GM21367 (cell line): ENCODE measurements at regions not wholly inside any gene's neighbourhood (a gene's known extent, or its start where the extent isn't known, plus 50 kb on each side); places are given as distances from the start of the nearest gene placed in this dataset.
A peak's percentile ranks its signal among the peaks of the same experiment; 100 is the strongest.
"Not testable (repeated sequence)": the region's sequence is repeated elsewhere in the genome, so short reads cannot be mapped to it uniquely, and the experiment has no call there.

ENCODE experiments used
- ATAC-seq: cut with Tn5 transposase; IDR thresholded peaks from one replicate; pipeline ENCODE4 v1.9.1; 2021; ENCODE audit not compliant: unreplicated experiment

DNA sequence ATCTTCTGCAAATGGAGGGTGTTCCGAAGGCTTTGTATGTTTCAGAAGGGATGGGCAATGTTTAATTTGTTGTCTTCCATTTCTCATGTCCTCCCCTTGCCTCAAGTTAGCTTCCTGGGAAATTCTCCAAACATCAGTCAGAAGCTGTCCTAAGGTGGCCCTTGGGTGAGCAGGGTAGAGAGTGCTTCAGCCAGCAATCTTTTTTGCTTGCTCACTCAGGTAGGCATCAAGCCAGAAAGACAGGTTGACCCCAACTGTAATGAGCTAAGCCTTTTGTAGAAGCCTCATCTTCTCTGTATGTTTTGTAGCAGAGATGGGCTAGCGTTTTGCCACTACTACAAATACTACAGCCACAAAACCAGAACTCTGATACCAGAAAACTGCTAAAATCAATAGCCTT lies 321.5 kb upstream of the FAM78B start:
- ATAC-seq, result no peak

DNA sequence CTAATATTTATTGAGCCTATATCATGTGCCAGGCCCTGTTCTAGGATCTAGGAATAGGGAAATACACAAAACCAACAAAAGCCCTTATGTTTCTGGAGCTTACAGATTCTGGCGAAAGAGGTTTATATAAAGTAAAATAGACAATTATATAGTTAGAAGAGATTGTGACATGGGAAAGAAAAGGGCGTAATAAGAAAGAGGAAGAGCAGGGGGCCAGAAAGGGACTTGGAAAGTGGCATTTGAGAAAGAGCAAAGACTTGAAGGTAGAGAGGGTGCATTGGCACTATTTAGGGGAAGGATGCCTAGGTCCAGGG lies 322.5 kb upstream of the FAM78B start:
- ATAC-seq, result no peak

DNA sequence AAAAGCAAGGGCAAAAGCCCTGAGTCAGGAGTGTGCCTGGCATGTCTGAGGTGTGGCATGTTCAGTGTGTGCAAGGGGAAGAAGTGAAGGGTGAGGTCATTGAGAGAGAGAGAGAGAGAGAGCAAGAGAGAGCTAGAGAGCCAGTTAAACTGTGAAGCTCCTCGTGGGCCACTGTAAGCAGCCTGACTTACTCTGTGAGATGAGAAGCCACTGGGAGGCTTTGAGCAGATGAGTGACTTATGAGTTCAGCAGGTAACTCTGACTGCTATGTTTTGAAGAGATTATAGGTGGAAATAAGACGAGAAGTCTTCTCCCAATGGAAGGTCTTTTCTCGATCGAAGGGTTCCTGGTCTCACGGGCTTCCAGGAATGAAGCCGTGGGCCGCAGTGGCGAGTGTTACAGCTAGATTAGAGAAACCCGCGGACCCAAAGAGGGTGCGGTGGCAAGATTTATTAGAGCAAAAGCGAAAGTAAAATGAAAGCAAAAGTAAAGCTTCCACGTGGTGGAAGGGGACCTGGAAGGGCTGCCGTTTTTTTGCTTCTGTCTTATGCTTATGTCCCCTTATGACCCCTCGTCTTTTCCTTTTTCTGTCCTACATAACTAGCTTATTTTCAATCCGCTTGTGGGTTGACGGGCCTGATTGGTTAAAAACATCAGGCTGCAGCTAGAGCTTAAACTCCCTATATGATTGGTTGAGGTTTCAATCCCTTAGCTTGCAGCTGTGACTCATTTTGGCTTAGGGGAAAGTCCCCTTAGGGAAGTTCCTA lies 323.1 kb upstream of the FAM78B start:
- ATAC-seq, result peak; percentile 79

DNA sequence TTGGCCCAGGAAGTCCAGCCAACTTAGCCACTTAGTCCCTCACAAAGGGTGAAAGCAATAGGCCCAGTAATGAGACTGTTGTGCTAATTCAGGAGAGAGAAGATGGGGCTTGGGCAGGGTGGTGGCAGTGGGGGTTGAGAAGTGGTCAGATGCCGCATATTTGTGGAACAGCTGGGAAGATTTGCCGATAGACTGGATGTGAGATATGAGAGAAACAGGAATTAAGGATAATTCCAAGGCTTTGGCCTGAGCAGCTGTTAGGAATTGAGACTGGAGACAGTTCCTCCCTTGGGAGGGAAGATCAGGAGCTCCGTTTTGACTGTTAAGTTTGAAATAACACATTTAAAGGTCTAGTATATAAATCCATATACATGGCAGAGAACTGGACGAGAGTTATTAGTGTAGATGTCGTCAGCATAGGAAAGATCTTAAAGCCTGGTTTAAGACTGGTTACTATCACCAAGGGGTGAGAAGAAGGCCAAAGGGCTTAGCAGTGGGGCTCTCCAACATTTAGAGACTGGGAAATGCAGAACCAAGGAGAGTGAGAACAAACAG lies 323.7 kb upstream of the FAM78B start:
- no peak for ATAC-seq

DNA sequence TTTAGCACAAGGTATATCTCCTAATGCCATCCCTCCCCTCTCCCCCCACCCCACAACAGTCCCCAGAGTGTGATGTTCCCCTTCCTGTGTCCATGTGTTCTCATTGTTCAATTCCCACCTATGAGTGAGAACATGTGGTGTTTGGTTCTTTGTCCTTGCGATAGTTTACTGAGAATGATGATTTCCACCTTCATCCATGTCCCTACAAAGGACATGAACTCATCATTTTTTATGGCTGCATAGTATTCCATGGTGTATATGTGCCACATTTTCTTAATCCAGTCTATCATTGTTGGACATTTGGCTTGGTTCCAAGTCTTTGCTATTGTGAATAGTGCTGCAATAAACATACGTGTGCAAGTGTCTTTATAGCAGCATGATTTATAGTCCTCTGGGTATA lies 327.0 kb upstream of the FAM78B start:
- not testable (repeated sequence) for ATAC-seq

DNA sequence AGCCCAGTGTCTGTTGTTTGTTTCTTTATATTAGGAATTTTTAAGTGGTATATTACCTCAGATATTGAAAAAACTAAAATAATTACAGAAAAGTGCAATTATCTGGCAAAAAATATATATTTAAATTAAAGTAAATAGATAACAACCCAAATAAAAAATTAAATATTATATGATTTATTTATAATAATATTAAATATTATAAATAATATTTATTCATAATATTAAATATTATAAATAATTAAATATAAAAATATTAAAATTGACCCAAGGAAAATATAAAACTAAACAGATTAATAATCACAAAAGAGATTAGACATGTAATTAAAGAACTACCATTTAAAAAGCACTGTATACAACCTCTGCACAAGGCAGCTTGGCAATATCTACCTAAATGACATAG lies 331.9 kb upstream of the POGK start:
- no peak for ATAC-seq

DNA sequence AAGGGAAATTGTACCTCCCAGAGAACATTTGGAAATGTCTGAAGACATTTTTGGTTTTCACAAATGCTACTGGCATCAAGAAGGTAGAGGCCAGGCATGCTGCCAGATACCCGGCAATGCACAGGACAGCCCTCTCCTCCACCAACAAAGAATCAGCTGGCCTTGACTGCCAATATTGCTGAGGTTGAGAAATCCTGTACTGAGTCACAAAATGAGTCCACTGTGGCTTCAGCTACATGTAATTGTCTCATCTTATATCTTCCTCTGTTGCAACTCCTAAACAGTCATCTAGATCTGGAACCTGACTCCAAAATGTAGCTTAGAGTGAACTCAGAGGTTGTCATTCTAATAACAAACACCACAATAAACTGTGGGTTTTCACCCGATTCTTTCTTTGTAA lies 327.5 kb upstream of the POGK start:
- ATAC-seq, result no peak

DNA sequence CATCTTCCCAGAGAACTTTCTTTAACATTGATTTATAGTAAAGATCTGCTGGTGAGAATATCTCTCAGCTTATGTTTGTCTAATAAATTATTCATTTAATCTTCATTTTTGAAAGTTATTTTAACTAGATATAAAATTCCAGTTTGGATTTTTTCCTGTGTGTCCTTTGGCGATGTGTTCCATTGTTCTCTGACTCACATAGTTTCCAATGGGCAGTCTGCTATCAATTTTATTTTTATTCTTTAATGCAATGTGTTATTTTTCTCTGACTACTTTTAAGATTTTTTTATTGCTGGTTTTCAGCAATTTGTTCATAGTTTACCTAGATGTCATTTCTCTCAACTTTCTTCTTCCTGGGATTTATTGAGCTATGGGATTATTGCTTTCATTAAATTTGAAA lies 325.2 kb upstream of the POGK start:
- ATAC-seq, result no peak

DNA sequence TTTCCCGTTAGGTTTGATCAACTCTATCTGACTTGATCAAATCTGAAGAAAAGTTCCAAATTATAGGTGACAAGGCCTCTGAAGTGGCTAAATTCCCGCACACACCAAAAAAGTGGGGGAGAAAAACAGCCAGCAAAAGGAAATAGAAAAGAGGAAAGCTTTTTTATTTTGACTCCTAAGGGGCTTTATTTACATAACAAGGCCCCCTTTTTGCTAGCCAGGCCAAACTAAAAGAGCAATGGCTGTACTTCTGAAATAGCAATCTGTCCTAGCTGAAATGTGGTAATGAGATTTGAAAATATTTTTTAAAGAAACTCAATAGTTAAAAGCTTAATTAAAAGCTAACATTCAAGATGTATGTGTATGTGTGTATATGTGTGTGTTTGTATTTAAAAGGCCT lies 311.5 kb upstream of the POGK start:
- ATAC-seq, result no peak

DNA sequence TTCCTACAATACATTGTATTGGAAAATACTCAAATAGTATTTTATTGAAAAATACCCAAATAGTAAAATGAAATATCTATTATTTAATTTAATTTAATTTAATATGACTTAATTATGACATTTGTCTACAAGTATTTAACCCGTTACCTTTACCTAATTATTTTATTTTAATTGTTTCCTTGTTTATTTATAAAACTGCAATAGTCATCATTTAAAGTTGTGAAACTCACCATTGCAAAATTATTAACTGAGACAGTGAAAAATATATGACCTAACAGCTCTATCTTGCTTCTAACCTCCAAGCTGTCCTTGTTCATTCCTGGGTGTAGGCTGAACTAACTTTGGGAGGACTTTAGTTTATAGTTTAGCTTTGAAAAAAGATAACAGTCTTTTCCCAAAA lies 300.6 kb upstream of the POGK start:
- no peak for ATAC-seq

DNA sequence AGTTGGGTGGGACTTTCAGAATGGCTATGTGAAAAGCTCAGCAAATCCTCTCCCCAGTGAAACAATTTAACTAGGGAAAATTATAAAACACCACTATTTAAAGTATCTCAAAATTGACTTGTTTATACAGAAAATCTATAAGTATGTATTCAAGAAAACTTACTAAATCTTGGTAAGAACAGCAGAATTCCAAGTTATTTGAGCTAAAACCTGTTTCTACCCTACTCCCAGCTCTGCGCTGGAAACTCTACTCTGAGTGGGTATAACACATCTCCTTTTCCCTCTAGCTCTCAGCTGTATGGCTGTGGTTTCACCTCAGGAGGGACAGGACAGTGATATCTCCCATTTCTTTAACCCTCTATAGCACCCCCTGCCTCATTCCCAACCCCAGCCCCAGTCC lies 295.2 kb upstream of the POGK start:
- no peak for ATAC-seq

DNA sequence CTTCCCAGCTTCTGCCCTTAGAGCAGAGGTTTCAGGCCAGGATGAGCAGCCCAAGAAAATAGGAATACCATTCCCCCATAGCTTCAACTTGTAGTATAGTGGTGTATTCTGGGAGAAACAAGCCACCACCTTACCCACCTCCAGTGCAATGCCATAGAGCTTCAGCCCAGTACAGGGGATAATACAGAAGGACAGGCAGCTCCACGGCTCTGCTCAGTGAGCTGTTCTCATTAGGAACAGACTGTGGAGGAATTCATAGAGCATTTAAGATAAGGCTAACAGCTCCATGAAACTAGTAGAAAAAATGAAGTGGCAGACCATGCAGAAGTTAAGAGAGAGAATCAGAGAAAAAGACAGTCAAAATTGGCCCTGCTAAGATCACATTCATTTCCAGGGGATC lies 294.7 kb upstream of the POGK start:
- no peak for ATAC-seq

DNA sequence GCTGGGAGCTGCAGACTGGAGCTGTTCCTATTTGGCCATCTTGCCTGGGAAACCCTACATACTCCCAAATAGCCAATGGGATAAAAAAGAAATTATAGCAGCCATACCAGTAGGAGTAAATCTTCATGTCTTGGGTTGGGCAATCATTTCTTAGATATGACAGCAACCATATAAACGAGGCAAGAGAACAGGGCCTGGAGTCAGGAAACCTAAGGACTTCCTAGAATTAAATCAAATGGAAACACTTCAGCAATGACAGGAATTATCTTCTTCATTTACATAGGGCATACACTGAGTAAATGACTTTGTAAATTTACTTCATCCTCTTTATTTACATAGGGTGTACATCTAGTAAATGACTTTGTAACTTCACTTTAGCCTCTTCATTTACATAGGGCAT lies 286.6 kb upstream of the POGK start:
- no peak for ATAC-seq

DNA sequence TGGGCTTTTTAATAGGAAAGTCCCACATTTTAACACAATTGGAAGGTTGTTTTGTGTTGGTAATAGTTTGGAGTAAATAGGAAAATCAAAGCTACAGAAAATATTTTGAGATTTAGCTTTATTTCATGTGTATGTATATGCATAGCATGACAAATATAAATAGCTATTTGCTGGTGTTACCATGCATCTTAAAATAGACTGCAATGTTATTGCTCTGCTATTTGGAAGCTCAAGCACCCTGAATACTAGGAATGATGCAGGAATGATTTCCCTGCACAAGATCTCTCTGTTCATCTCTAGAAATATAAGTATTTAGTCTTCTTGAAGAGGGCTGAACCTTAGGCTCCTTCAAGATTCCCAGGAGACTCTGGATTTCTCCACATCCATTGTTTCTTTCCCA lies 268.3 kb upstream of the POGK start:
- no peak for ATAC-seq

DNA sequence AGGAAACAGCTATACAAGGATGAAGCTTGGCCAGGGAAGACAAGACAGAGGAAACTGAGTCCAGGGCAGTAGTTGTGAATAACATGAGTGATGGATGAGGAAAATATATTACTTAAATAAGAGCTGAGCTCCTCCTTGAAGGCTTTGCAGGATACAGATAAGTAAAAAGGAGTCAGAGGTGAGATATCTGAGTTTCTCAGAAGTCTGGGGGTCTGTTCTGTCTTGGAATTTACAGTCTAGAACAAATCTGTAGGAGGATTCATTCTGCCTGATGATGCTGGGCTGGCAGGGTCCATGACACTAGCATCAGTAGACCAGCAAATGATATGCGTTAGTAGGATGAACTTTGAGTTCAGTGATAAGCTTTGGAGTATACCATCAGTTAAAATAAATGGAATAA lies 266.1 kb upstream of the POGK start:
- no peak for ATAC-seq

DNA sequence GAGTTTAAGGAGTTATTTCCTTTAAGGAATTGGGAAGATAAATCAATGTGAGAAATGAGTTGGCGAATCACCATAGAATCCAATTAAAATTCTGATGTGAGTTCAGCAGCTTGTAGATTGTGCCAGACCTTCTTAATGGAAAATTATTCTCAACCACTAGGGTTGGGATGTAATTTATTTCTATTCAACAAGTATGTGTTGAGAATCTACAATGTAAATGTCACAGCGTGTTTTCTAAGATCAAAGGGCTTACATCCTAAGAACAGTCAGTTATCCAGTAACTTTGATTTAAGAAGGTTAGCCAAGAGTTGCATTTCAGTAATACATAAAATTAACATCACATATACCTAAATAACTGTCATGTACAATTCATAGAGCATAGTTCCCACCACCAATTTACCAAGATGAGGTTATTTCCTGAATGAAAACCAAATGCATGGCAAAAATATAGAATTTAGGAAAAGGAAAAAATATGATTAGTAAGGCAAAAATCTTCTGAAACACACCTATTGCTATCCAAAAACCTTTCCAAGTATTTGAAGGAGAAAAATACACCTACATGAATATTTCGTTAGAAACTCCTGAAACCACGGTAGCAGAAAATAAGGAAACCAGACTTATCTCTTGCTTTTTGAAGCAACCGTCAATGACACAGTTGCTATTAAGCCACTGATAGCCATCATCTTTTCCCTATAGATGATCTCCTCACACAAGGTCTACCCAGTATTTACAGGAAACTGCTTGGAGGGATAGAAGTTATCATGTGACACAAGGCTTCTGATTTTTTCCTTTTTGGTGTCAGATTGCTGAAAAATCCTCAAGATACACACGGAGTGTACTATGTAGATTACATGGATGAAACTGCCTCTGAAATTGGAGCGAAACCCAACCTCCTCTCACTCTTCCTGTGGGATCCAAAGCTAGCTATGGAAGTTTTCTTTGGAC lies 259.4 kb upstream of the POGK start:
- no peak for ATAC-seq

DNA sequence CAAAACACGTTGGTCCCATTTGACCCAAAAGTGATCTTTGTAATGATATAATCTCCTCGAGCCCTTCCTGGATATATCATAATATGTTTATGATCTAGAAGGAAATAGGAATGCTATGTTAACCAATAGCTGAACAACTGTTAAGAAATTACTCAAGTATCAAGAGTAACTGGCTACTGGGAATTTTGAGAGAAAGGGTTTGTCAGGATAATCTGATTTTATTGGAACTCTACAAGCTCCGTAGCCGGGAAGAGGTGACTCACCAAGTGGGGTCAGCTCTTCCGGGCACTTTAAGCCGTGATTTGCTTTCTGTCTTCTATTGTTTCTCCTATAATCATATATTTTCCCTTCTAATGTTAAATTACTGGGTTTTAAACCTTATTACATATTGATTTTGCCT lies 250.5 kb upstream of the POGK start:
- no peak for ATAC-seq

DNA sequence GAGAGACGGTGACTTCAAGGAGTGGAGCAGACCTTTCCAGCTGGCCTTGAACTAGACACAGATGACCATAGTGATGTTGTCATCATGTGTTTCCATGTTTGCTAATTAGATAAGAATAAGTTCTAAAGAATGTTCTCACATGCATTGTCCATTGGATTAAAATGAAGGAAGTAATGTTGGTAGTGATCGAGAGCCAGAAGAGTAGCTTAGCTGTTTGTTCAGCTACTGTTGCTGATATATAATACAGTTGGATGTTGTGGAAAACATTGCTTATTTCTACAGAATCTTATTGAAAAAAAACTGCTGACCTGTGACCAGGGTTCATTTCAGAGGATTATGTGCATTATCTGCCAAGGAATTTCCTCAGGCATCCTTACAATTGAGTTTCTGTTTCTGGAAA lies 249.1 kb upstream of the POGK start:
- no peak for ATAC-seq

DNA sequence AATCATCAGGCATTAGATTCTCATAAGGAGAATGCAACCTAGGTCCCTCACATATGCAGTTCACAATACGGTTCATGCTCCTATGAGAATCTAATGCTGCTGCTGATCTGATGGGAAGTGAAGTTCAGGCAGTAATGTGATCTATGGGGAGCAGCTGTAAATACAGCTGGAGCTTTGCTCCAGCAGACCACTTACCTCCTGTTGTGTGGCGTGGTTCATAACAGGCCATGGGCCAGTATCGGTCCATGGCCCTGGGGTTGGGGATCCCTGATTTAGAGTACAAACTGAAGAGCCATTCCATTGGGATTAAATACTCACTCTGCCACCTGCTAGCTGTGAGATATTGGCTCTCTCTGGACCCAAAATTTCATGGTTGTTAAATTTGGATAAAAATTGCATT lies 244.6 kb upstream of the POGK start:
- no peak for ATAC-seq

DNA sequence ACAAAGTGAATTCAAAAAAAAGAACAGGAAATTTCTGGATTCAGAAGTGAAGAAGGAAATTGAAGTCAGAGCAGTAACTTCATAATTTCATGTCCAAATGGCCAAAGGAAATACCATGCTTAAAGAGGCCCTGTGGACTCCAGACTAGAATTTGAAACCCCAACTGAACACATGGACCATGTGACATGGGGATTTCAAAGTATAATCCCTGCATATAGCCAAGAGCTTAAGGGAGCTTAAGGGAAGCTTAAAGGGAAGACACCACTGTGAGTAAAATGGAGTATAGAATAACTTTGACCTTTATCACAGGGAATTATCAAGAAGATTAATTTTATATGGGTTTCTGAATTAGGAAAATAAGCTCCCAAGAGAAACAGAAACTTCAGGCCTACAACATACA lies 241.8 kb upstream of the POGK start:
- no peak for ATAC-seq

DNA sequence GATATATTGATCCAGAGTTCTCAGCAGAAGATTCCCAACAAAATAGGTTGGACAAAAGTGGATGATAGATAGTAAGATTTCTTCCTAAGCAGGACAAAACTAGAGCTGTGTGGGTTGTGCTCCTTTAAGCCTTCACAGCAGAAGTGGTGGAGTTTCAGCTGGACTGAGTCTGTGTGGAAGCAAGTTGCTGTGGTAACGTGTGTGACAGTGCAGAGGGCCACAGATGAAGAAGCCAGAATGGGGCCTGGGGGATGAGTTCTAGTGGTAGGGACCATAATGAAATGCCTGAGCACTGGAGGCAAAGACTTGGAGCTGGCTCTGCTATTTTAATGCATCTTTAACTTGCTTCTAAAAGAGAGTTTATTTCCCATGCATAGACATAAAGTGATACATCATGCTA lies 238.7 kb upstream of the POGK start:
- ATAC-seq, result no peak

DNA sequence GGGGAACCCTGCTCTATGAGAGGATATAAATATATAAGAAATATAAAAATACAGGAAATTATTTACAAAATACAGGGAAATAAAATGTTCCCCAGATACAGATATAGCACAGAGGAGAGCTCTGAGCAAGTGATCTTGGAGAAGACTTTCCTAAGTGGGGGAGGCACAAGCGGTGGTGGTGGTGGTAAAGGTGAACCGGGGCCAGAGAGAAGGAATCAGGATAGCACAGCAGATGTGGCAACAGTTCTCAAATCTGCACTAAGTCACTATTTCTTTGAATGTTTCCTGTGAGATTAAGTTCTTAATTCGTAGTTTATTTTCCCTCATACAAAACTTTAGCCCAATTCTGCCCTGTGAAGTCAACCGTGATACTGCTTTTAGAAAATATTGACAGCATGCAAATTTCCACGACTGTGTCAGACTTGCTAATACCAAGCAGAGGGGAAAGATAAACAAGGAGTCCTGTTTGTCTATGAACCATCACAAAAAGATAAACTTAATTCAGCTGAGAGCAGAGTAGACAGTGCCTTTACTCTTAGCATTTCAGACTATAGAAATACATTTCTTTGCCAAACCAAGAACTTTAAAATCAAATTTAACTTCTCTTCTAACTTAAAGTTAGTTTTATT lies 237.5 kb upstream of the POGK start:
- no peak for ATAC-seq
